ENCODE measurements at regions not wholly inside any gene's neighbourhood (a gene's known extent, or its start where the extent isn't known, plus 50 kb on each side); places are given as distances from the start of the nearest gene placed in this dataset.

GRCh38 chr16:27005386-27005785 lies 61.3 kb upstream of the C16orf82 start (continued):
- TF ChIP-seq PRDM10 (CRISPR knock-in tag; IDR thresholded peaks at IDR 0.05; ENCODE audit: low read depth) (no peak), ZNF577 (CRISPR knock-in tag; IDR thresholded peaks at IDR 0.05; ENCODE audit: borderline replicate concordance, low read depth) (no peak), SNAPC2 (CRISPR knock-in tag; IDR thresholded peaks at IDR 0.05) (no peak), ZNF224 (CRISPR knock-in tag; IDR thresholded peaks at IDR 0.05) (no peak)

All from HepG2 (cell line).